Myocyte (in vitro differentiated cells): ENCODE measurements at regions not wholly inside any gene's neighbourhood (a gene's known extent, or its start where the extent isn't known, plus 50 kb on each side); places are given as distances from the start of the nearest gene placed in this dataset.
"Not testable (repeated sequence)": the region's sequence is repeated elsewhere in the genome, so short reads cannot be mapped to it uniquely, and the experiment has no call there.

ENCODE experiments used
- DNase-seq: peaks from one replicate; pipeline ENCODE4 v3.0.0-alpha.2; 2012; ENCODE audit warnings: low read depth

DNA sequence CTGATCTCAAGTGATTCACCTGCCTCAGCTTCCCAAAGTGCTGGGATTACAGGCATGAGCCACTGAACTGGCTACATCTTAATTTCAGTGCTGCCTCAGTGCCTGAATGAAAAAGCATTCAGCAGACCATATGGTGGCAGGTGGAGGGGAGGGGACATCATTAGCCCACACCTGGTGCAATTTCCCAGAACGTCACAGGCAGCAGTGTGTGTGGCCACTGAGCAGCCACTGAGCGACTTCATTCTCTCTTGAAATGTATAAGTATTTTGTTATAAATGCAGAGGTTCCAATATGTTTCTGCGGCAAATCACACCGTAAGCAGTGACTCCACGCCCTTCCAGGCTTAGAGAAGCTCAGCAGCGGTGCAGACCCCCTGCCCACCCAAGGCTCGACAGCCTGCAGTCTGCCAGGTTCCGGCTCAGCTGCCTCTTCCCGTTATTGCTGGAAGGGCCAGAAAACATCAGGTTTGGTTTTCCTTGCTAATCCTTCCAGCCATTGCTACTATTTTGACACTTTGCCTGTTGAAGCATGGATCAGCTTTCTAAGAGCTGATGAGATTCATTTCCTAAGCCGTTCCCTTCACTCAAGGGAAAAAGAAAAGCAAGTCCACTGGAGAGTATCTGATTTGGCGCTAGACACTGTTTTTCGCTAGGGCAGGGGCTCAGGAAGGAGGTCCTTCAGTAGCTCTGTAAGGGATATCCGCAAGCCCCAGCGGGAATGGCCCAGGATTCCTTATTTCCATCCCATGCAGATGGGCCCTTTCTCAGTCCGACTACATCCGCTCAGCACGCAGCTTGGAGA, 250.7 kb downstream of the VAPA start:
- no peak for DNase-seq

DNA sequence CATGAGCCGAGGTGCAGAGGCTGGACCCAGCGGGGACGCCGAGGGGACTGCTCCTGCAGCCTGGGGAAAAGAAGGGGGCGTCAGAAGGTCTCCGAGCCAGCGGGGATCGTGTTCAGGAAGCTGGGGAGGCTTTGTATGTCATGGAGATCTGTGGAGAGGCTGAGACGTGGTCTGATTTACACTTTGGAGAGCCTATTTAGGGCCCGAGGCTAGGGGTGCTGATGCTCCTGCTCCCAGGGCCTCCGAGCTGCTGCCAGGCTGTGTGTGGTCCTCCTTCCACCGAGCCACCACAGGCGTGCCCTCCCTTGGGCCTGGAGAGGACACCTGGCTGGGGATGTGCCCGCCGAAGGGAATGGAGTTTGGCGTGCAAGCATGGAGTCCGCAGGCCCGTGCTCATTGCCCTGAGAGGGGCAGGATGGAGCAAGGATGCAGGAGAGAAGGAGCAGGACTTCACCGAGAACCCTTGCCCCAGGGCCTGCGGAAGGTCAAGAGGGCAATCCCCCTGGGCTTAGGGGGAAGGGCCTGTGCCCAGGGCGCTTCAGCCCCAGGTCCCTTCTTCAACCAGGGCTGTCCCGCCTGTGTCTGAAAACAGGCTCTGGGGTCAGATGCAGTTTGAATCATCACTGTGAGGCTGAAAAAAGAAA, 252.5 kb downstream of the VAPA start:
- DNase-seq, result no peak

- DNase-seq, result no peak
These were observed 253.9 kb downstream of the VAPA start for GRCh38 chr18:10167759-10168158.

DNA sequence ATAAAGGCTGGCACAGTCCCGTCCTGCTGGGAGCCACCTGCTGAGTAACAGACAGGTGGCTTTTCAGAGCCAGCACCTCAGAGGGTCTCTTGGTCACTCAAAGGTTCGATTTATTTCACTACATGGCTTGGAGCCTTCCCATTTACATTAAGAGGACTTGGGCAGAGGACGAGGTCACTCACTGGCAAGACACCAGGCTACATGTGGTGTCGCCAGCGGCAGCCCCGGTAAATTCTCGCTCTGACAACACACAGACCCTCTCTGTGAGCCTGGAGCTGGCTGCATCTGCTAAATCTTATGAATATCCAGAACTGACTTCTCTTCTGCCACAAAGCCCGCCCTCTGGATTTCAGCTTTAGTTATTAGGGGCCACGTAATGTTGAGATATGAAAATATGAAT, 254.7 kb downstream of the VAPA start:
- DNase-seq, result no peak

GRCh38 chr18:10169064-10169562, 255.3 kb downstream of the VAPA start:
- DNase-seq, result no peak

- DNase-seq, result no peak
These were observed 256.0 kb downstream of the VAPA start for GRCh38 chr18:10169814-10170213.

DNA sequence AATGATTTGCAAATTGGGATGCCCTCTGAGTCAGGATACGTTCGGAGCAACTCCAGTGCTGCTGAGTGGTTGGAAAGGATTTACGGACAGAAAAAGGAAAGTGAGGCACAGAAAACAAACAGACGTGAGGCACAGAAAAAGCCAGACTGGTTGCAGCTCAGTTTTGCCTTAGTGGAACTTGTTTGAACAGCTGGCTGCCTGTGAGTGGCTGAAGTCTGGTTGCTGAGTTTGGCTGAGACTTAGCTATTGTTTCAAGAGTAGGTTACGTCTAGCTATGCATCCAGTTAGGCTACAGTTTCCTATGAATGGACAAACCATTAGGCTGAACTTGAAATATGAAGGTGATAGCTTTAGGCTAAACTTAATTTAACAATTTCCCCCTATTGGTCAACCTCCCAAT, 256.6 kb downstream of the VAPA start:
- DNase-seq, result no peak

DNA sequence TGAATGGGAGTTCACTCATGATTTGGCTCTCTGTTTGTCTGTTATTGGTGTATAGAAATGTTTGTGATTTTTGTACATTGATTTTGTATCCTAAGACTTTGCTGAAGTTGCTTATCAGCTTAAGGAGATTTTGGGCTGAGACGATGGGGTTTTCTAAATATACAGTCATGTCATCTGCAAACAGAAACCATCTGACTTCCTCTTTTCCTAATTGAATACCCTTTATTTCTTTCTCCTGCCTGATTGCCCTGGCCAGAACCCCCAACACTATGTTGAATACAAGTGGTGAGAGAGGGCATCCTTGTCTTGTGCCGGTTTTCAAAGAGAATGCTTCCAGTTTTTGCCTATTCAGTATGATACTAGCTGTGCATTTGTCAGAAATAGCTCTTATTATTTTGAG, 261.5 kb downstream of the VAPA start:
- not testable (repeated sequence) for DNase-seq

DNA sequence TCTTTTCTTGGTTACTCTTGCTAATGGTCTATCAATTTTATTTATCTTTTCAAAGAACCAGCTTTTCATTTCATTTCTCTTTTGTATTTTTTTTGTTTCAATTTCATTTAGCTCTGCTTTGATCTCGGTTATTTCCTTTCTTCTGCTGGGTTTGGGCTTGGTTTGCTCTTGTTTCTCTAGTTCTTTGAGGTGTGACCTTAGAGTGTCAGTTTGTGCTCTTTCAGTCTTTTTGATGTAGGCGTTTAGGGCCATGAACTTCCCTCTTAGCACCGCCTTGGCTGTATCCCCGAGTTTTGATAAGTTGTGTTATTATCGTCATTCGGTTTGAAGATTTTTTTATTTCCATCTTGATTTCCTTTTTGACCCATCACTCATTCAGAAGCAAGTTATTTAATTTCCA, 265.5 kb downstream of the VAPA start:
- not testable (repeated sequence) for DNase-seq

DNA sequence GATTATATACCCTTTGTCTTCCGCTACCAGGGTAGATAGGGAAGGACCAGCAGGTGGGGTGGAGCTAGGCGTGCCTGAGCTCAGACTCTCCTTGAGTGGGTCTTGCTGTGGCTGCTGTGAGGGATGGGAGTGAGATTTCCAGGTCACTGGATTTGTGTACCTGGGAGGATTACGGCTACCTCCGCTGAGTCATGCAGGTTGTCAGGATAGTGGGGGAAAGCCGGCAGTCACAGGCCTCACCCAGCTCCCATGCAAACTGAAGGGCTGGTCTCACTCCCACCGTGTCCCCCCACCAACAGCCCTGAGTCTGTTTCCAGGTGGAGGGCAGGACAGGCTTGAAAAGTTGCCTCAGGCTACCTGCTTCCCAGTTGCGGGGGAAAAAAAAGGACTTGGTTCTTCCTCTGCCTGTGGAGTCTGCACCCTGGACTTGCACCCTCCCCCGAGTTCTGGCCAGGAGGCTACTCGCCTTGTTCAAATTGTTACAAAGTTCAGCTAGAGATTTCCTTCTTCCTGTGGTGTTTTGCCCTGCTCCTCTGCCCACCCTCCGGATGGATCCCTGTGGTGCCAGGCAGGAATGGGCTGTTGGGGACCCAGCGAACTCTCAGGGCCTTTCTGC, 268.3 kb downstream of the VAPA start:
- DNase-seq, result no peak

GRCh38 chr18:10184776-10185175, 269.7 kb upstream of the APCDD1 start:
- no peak for DNase-seq

DNA sequence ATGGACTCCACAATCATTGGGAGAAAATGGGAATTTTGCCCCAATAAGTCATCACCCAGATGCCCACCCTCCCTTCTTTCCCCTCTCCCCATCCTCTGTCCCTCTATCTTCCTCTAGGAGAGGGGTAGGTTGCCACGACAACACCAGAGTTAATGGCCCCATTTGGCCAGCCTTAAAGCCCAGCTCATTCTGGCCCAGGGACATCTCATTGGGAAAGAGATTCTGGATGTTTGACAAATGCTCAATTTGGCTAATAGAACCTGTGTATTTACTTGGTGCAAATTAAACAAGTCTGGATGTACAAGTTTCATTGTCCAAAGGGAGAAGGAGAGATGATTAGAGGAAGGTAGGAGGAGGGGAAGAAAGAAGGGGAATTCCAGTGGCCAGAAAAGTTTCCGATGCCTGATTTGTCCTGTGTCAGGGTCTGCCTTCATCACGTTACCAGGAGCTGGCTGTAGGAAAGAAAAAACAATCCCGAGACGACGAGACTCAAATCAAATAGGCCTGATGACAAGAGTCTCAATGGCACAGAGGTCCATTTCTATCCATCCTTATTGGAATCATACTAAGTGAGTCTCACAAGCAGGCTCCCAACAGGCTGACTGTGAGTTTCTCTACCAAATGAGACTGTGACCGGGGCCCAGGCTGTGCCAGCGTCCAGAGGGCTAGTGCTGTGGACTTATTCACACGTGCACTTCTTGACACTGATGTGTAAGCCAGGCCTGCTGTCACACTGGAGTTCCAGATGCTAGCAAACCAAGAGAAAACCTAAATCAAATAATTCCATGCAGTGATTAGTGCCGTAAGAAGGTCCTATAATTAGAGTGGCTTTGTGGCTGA, 265.2 kb upstream of the APCDD1 start:
- no peak for DNase-seq

DNA sequence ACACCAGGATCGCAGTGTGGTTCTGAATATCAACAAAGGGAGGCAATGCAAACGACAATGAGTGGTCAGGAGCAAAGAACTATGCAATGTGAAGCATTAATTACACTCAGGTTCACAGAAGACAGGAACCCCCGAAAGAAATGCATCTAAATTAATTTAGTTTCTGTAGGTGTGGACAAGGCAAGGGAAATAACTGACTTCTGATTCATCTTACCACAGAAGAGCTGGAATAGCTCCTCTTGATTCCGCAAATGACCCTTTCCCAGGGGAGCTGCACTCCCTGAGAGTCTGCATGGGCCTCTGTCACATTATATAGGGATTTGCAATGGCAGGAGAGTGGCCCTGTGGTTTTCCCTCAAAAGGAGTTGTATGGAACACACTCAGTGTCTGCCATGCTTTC, 263.9 kb upstream of the APCDD1 start:
- DNase-seq, result peak; percentile 73

GRCh38 chr18:10193444-10193843, 261.0 kb upstream of the APCDD1 start:
- DNase-seq, result no peak

- no peak for DNase-seq
These were observed 259.8 kb upstream of the APCDD1 start for GRCh38 chr18:10194592-10194991.

DNA sequence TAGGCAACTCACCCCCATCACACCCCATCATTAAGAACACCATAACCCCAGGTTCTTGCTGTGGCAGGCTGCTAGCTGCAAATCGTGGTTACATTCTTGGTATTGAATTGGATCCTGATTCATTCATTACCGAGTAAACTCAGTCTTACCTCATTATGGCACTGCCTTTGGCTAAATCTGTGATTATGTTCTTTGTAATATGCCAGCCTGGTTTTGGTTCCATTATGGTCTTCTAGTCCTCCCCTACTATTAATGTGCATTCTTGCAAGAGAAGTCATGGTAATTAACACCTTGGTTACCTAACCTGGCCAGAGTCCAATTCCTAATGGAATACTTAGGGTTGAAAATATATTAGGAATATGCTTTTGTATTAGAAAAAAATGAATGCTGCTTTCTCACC, 258.9 kb upstream of the APCDD1 start:
- no peak for DNase-seq

- peak; percentile 53 for DNase-seq
These were observed 257.3 kb upstream of the APCDD1 start for GRCh38 chr18:10197097-10197496.

DNA sequence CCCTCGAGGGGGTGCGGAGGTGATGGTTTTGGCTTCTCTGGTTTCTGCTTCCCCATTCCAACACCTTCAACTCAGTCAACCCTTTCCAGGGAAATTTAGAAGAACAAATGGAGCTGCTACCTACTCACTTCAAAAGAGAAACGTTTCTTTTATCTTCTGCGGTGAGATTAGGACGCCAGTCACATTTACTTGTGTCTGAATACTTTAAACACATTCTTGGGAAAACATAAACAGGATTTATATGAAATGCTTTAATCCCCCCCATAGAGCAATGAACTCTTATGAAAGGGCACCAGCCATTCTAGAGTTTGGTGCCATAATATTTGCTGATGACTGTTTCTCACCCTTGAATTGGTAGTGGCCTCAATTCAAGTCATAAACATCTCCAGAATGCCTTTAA, 253.2 kb upstream of the APCDD1 start:
- no peak for DNase-seq

GRCh38 chr18:10201659-10202058, 252.8 kb upstream of the APCDD1 start:
- no peak for DNase-seq

DNA sequence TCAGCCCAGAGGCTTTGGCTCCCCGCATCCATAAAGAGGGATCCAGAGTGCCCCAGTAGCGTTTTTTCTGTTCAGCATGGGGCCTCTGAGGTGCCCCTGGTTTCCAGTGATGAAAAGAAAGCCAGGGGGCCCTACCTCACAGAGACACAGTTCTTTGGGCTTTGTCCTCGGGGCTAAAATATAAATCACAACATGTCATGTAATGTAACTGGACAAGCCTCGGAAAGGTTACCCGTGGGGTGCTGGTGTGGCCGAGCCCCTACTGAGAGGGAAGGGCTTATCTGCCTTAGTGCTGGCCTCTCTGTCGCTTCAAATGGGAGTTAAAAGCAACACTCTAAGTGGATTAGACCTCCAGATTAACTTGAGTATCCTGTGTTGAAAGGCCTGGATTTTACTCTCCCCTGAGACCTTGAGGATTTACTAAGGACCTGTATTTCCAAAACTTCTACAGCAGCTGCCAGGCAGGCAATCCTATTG, 251.6 kb upstream of the APCDD1 start:
- no peak for DNase-seq

DNA sequence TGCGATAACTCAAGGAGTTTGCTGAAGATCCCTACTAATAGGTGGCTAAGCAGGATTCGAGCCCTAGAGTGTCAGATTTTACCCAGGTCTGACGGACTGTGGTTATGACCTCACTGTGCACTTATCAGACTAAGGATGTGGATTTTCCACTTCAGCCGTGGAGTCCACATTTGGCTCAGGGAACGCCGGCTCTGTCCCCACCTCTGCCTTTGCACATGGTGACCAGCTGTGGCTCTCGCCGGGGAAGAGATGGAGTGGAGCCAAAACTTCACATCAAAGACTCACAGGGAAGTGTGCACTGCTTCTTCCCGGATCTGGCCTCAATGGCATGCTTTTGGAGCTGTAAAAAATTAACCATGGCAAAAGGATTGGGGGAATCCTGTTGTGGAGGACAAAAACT, 249.3 kb upstream of the APCDD1 start:
- DNase-seq, result peak; percentile 16
